Left hindlimb (tissue), 1 donor: ENCODE measurements at regions not wholly inside any gene's neighbourhood (a gene's known extent, or its start where the extent isn't known, plus 50 kb on each side); places are given as distances from the start of the nearest gene placed in this dataset.

Source experiments
- DNase-seq: peaks from one replicate; pipeline ENCODE4 v3.0.0-alpha.2; 2018

DNA sequence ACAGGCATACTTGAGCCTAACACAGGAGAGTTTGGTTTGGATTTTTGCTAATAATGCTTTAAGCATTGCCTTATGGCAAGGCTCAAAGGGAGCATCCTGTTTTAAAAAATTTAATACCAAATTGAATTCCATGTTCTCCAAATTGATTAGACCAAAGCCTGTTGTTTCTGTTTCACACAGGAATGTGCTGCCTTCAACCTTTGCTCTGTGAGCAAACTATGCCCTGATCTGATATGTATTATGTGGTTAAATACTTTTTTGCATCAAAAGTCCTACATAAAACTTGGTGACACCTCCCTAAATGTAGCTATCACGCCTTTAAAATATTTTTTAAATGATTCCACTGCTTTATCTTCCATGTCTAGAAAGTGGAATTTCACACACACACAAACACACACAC, 691.4 kb downstream of the CPS1 start:
- no peak for DNase-seq

DNA sequence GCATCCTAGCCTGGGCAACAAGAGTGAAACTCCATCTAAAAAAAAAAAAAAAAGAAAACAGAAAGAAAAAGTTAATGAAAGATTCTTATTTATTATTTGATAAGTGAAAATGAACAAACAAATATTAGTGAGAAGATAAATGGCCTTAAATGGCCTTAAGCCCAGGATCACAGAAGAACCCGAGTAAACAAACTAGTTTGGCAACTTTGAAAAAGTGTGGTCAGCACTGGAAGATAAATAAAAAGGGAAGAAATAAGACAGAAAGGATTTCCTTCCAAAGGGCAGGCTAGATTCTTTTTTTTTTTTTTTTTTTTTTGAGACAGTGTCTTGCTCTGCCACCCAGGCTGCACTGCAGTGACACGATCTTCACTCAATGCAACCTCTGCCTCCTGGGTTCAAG, 692.4 kb downstream of the CPS1 start:
- no peak for DNase-seq

DNA sequence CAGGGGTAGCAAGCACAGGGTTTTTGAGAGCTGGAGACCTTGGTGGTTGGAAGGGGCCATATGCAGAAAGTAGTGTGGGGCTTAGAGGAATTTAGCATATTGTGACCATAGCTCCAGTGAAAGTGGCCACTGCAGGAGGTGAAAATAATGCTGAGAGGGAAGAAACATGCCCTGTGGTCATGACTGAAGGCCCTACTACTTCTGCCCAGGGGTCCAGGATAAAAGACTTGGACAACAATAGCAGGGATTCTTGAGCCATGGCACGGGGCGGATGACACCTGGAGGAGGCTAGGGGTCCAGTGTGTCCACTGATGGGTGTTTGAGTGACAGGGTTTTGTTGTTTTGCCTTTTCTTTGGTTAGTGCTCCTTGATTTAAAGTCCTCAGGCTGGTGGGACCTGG, 694.6 kb downstream of the CPS1 start:
- DNase-seq, result no peak

DNA sequence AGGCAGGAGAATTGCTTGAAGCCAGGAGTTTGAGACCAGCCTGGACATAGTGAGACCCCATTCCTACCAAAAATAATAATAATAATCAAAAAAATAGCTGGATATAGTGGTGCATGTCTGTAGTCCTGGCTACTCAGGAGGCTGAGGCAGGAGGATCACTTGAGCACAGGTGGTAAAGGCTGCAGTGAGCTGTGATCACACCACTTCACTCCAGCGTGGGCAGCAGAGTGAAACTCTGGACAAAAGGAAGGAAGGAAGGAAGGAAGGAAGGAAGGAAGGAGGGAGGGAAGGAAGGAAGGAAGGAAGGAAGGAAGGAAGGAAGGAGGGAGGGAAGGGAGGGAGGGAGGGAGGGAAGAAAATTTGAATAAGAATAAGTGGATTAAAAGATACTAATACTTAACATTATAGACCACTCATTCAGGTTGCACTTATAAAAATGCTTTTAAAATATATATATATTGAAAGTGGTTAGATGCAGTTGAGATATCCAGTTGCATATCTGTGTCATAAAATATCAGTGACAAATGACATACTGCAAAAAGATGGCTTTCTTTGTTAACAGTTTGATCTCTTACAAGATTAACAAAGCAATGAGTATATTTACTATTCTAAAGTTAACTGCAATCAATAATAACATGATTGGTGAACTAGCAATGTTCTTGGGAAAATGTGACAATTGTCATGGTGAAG, 702.4 kb downstream of the CPS1 start:
- no peak for DNase-seq

DNA sequence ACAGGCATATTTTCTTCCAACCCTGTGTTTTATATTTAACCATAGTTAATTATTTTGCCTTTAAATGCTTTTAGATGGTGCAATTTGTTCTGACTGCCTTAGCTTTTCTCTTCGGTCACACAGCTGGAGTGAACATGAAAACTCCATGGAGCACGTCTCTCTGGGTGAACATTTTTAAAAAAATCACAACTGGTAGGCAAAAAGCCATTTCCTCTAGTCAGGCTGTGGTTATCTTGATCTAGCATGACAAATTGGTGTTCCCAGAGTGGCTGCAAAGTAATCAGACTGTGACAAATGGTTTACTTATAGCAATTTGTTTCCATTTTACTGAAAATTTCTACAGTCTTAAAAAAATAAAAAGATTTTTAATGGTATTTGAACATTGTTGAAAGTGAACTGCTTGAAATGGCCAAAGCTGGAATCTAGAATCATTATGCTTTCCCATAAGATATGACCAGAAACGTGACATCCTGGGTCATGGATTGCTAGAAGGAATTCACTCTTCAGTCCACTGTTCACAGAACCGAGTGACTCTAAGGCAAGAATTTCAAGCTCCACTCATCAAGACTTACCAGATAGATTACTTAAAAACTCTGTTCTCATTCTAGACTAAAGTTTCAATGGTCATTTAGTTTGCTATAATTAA, 703.6 kb downstream of the CPS1 start:
- DNase-seq, result no peak

DNA sequence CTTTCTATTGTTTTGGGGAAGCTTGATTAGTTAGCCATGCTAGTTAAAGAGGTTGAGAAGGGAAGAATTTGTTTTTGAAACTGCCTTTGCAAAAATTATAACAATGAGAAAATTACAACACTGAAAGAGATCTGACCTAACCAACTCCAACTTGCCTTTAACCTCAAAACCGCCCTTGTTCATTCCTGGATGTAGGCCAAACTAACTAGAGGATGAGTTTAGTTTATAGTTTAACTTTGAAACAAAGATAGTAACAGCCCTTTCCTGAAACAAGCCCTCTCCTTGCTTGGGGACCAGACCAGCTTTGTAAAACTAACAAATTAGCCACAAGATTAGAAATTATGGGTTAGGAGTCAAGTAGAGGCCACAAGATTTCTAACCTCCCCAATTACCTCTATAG, 713.9 kb downstream of the CPS1 start:
- no peak for DNase-seq

DNA sequence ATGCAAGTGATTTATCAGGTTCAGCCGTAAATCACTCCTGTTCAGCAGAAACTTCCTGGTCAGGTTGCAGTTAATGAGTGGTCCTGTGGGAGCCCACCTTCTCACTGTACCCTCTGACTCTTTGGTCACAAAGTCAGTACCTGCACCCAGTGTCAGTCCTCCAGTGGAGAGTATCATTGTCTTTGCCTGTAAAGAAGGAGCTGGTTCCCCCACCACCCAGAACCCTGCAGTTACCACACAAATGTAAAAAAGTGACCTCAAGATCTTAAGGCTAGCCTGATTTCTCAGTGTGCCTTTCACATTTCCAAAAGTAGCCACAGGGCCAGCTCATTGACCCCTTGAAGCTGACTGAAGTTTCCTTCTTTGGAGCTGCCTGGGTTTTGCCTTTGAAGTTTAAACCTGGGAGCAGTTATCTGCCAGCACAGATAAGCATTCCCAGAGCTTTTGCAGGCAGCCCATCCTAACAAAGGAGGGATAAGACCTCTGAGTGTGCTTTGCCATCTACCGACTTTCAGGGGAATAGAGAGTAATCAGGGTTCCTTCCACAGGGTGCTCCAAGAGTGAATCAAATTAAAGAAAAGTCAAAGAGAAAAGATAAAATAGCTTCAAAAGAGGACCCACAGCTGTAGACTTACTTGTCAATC, 725.2 kb downstream of the CPS1 start:
- no peak for DNase-seq

DNA sequence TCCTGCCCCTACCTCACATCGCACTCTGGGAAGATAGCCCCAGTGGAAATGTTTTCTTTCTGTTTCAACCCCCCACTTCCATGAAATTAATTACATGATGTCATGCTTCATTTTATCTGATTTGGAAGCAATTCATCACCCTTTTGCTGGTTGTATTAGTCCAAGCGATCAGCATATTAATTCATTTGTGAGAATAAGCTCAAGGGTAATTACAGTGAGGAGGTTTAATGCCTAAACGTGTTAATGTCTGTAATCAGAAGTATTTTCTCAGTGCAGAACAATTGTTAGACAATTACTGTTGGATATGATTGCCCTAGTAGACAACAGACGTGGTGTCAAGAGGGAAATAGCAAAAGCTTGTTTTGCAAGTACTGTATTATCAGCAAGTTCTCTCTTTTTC, 746.3 kb downstream of the CPS1 start:
- DNase-seq, result no peak

DNA sequence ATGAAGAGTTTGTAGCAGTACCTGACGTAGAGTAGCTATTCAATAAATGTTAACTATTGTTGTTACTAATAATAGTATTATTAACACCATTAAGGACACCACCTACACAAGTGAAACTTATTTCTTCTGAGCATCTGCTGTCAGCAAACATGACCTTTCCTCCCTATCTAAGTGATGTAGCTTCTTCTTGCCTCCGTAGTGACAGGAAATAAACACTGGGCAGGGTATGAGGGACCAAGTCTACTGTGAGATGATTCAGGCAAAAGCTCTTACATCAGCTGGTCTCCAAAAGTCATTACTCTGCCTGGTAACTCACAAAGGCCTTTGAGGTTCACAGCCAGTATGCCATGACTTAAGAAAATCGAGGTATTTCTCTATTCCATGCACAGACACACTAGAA, 750.5 kb downstream of the CPS1 start:
- no peak for DNase-seq
